GM21447 (cell line): ENCODE measurements at regions not wholly inside any gene's neighbourhood (a gene's known extent, or its start where the extent isn't known, plus 50 kb on each side); places are given as distances from the start of the nearest gene placed in this dataset.

Experiments
- ATAC-seq: cut with Tn5 transposase; IDR thresholded peaks from one replicate; pipeline ENCODE4 v1.9.1; 2021; ENCODE audit not compliant: unreplicated experiment

DNA sequence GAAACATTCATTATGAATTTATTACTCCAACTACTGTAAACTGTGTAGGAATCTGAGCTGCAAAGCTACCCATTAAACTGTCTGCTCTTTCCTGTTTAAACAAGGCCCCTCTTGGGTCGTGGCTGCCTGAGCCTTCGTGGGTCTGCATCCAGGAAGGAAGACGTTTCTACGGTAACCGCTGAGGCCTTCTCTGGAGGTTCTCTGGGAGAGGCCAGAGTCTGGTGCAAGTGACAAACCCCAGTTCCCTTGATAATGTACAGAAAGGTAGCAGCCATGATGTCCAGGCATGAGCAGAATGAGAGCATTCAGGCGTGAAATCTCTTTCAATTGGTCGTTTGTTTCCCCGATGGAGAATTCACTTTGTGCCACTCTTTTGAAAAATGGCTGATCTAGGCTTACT is 350.2 kb downstream of the PLPP3 start:
- ATAC-seq: no peak

DNA sequence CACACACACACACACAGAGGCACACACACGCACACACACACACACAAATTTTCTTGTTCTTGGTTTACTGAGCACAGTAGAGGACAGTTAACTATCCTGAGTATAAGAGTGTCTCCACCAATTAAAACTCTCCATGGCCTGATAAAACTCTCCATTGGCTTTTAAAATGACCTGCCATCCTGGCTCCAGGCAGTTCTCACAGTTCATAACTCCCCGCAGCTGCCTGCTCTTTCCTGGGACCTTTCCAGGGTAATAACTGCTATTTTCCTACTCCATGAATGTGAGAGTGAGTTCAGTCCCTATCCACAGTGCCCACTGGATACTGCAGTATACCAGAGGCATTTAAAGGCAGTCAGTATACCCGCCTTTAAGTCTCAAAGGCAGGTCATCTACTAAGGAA is 351.5 kb downstream of the PLPP3 start:
- ATAC-seq: no peak

DNA sequence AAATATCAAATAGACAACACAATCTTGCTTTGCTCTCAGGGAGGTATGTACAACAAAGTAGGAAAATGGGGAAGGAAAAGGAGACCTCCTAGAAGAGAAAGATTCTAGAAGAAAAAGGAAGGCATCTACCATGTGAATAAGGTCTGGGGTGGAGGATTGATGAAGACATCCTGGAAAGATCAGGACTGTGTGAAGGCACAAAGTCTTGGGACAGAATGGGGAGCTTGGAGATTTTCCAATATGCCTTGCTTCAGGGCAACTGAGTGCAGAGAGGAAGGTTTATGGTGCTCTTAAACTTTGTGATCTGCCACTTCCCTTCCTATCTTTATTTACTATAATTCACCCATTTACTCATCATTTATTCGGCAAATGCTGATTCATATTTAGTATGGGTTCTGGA is 352.0 kb downstream of the PLPP3 start:
- ATAC-seq: no peak

DNA sequence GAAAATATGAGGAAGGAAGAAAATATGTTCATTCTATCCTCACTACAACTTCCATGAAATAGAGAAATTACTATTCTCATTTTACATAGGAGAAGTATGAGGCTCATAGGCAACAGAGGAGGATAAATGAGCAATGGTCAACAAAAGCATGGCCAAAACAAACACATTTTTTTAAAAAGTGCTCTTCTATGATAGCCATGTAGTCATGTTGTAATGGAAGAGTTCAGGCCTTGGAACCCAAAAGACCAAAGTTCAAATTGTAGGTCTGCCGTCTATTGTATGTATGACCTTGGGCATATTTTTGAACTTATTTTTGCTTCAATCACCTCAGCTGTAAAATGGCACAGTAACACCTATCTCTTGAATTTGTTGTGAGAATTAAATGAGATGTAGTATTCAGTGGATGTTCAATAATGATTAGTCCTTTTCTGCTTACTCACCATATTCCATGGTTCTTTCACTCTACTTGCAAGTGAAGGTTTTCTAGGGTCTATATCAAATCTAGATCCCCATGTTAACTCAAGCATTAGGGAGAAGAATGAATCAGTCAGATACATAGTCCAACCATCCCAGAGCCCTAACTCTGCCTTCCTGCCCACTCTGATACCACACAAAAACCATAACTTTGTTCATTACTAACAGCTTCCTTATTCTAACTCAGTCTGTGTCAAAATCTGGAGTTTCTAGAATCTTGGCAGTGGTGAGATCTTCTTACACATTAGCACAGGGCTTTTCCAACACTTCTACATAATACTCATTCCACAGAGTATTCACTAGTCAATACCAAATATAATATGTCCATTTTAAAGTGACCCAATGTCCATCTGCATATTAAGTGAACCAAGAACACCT is 353.2 kb downstream of the PLPP3 start:
- no peak for ATAC-seq

DNA sequence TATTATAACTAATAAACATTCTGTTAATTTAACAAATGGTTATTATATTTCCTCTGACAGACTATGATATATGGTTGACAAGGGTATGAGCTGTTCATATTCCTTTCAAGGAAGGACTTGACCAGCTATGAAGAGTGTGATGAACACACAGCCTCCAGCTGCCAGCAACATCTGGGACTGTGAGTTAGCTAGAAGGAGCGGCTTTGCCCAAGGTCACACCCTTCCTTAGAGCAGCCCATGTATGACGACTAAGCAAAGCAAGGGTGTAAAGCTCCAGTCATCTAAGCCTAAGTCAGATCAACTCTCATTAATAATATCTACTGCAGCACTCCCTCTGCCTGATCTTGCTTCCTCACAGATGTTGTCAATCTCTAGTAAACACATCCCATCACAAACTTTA is 355.4 kb downstream of the PLPP3 start:
- ATAC-seq: no peak

DNA sequence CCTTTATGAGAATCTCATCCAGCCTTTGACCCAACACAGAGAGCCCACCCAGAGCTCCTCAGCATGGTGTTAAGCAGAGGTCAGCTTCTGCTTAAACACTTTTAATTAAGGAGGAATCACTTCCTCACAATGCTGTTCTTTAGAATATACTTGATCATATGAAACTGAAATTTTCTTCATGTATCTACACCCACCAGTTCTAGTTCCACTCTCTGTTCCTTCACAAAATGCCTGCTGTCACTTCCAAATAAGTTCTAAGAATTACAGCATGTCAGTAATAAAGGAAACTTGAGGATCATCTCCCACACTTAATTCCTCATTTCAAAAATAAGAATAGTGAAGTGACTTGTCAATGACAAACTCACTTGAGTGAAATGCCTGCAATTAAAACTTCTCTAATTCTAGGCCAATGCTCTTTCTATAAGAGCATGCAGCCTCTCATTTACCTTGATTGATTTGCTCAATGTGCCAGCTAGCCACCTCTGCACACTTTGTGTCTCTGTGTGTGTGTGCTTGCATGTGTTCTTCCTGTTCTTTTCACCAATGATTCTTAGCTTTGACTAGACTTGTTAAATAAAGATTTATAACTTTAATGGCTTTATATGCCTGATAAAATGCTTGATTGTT is 356.3 kb downstream of the PLPP3 start:
- no peak for ATAC-seq

DNA sequence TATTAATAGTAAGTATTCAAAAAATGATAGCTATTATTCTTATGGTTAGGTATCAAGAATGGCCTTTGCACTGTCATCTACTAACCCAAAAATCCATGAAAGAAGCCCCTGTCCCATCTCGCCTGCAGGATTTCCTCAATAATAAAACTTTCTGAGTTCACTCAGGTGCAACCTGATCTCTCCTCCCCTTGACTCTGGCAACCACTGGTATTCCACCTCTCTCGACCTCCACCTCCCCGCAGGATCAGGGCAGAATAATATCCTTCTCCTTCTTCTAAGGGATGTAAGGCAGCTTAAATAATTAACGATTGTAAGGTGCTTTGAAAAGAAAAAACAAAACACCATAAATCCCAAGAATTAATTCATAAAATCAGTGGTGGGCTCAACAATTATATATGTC is 359.3 kb downstream of the PLPP3 start:
- no peak for ATAC-seq

DNA sequence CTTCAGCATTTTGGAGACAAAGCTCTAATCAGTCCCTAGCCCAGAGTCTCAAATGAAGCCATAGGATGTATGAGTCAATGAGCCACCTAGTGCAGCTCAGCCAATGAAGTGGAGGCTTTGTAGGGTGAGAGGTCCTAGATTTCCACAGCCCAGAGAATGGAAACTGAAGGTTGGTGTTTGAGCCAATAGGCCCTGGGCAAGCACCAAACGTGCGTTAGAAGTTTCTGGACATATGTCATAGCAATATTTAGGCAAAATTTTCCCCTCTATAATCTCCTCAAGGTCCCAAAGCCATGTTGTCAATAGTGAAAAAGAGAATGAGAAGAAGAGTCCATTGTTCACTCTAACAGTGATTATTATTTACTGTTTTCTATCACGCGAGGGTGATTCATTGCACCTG is 361.3 kb downstream of the PLPP3 start:
- ATAC-seq: no peak

DNA sequence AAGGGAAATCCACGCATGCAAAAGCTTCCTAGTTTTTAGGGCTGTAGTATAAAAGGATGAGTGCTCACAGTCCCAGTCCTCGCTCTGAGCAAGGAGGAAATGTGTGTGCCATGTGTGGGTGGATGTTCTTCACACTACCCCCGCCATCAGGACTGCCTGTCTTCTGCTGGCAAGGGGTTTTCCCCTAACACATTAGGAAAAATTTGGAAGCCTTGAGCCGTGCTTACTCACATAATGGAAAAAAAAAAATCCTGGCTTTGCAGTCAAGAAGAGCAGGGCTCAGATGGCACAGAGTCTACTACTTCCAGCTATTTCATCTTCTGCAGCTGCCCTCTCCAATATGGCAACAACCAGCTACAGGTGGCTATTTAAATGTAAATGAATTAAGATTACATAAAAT is 363.1 kb downstream of the PLPP3 start:
- ATAC-seq: no peak

DNA sequence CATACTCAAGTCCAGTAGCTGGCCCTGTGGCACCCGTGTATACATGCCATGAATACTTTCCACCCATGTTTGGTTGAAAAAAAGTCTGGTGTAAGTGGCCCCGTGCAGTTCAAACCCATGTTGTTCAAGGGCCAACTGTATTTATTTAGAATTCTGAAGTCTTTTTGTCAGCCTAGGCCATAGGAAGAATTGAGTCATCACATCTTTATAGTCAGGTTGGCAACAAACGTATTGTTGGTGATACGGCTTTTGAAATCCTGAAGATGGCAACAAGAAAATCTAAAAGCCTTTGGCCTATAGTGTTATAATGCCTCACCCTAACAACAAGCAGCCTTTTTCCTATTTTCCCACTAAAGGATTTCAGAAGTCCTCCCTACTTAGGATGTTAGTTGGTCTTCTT is 363.6 kb downstream of the PLPP3 start:
- no peak for ATAC-seq

DNA sequence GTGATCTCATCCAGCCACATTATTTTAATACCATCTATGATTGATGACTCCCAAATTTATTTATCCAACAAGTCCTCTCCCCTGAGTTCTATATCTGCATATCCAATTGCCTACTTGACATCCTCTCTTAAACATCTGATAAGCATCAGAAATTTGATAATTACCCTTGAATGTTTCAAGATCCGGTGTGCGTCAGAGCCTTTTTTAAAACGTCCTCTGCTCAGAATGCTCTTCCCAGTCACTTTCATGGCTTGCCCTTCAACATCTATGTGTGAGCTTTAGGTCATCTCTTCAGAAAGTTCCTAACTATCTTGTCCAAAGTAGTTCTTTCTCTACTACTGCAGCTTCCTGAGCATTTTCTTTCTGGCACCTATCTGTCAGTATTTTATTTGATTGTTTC is 364.3 kb downstream of the PLPP3 start:
- no peak for ATAC-seq

DNA sequence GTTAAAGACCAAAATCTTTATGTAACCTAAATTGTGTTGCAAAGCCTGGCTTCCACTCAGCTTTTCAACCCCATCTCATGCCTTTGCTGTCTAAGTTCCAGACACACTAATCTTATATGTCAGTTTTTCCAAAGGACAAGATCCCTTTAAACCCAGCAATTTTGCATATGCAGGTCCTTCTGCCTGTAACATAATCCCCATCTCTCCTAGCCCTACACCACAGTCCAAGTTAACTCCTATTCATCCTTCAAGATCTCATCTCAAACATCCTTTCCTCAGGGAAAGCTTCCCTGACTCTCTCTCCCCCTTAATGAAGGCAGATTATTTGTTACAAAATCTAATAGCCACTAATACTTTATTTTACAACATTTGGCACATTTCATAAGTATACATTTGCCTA is 366.3 kb downstream of the PLPP3 start:
- ATAC-seq: no peak

DNA sequence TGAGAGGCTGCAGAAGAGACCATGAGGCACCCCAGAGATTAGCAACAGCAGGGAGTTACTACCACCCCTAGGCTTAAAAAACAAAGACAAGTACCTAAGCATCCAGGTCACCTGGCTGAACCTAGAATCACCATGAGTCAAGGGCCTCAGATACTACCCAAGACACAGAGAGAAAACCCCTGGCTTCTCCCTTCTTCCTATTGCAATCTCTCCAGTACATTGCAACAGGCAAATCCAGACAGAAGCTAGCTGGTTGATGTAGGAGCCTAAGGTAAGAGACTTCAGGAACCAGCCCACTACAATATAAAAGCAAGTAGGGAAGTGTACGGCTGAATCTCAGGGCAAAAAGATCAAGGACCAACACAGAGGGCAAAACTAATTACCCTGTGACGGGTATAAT is 367.2 kb downstream of the PLPP3 start:
- ATAC-seq: no peak

DNA sequence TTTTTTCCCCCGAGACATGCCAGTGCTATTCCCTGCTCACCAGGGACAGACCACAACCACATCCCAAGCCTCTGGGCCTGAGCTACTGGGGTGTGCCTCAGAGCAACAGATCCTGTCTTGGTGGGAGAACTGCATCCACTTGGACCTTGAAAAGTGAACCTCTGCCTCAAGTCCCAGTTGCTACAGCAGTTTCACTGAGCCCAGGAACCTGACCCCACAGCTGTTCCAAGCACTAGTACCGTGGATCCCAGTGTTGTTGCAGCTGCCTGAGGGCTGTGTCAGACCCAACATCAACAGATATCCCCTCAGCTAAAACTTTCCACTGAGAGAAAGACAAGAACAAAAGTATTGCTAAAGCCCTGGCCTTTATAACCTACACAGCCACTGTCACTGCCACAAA is 373.0 kb downstream of the PLPP3 start:
- no peak for ATAC-seq

DNA sequence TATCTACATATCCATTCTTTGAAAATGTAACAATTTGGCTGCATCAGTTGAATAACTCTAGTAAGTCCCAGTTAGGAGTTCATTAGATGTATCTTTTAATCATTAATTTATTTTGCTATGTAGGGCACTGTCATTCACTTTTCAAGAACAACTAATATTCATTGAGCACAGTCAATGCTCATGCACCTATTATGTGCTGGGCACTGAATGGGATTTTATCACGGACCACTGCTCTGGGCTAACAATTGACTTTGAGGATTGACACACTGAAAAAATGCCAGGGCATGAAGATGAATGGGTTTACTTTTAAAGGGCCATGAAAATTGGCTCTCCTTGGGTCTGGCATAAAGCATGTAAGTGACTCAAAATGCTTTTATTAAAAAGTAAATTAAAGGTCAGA is 375.2 kb downstream of the PLPP3 start:
- ATAC-seq: no peak

DNA sequence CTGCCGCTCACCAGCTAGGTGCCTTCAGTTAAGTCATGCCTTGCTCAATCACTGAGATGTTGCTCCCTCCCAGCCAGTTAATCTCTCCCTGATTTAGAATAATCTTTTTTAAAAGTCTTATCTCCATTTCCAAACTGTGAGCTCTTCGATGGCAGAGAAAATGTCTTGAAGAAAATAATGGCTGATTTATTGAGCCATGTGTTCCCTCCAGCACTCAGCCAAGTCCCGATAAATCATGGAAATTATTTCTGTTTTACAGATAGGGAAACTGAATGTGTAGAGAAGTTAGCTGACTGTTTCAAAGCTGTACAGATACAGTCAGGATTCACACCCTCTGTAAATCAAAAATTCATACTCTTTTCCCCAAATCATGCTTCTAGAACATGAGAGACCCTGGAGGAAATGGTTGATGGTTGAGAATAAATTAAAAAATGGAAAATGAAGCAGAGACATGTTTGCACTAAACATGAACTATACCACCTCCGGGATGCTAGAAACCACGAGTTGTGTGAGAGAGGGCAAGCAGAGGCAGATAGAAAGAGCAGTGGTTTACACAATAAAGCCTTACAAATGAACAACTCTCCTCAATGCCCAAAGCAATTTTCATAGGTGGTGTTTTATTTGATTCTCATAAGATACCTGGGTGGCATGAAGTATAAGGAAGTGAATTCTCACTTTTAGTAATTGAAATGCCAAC is 376.4 kb downstream of the PLPP3 start:
- ATAC-seq: no peak

DNA sequence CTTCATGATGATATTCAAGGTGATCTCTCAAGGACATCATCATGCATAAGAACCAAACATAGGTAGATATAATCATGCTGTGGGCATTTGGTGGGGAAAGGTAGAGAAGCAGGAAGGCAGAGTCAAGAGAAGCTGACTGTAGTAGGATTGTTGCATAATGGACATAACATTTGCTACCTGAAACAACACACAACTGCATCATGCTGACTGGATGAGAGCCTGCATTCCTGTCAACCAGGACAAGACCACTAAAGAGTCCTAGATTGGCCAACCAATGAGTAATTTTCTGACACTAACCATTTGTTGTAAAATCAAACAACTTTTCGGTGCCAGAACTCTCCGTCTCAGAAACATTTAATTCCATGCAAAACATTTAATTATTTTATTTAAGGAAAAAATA is 377.2 kb downstream of the PLPP3 start:
- ATAC-seq: no peak

DNA sequence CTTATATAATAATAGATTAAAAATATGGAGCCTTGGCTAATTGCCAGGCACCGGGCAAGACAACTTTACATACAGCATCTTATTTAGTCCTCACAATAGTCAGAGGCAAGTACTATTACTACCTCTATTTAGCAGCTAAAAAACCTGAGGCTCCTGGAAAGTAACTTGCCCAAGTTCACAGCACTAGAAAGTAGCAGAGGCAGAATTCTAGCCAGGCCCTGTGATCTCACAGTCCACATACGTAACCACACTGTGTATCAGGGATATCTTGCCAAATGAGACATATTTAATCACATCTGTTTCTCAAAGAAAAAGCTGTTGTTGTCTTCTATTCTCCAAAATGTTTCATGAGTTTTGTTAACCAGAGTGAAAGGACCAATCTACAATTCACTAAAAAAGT is 378.5 kb downstream of the PLPP3 start:
- ATAC-seq: no peak

DNA sequence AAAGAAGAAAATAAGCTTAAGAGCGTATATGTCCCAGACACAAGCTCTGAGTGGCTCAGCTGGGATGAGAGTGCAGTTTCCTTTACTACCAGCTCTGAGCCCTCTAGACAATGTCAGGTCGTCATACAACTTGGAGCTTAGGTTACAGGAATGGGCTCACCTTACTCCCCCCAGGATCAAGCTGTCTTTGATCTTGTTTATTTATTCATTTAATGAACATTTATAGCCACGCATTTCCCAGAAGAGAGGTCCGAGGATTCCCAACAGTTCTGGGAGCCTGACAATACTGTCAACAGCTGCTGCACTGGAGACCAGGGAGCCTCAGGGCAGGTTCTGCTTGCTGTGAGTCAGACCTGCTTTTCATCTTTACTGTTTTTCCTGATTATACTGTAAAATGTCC is 378.9 kb downstream of the PLPP3 start:
- ATAC-seq: no peak

DNA sequence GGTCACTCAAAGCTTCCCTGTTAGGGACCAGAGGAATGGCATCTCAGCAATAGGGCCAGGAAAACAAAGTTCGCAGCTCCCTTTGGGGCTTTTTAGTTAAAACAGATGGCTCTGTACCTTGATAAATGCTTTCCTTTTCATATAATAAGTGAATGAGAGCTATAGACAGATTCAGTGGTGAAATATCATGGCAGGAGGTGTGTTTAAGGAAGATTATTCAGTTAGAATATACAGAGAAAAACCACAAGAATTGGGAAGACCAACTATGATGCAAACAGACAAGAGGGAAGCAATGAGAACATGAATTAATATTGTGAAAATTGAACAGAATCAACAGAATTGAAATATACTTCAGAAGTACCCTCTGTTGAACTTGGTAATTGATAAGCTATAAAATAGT is 379.4 kb downstream of the PLPP3 start:
- no peak for ATAC-seq

DNA sequence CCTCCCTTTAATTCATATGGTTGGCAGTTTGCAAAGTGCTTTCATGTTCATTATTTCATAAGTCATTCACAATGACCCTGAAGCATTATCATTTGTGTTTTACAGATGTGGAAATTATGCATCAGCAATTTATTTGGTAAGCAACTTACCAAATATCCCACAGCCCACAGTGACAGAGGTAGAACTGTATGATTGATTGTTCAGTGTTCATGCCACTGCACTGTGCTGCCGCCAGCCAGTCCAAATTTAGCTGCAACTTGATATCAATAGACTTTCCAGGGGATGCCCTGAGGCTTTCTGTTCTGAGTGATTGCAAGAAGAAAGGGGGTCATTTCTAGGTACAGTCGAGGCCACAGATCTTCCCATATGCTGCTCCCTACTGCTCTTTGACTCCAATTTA is 380.3 kb downstream of the PLPP3 start:
- no peak for ATAC-seq

DNA sequence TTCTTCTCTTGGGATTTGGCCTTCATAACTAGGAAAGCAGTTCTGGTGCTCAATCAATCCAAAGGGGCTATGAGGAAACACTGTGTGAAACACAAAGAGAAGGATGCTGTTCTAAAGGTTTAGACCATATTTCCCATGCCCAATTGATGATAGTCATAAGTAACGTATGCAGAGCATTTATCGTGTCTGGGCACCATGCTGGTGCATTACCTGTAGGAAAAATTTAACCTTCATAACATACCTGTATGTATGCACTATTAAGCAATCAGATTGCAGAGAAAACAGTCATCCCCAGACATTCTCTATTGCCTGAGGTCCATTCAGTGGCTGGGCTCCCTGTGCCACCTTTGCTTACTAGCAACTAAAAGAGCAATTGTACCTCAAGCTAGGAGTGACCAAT is 381.4 kb downstream of the PLPP3 start:
- ATAC-seq: no peak
